K562 (cell line): ENCODE measurements at regions not wholly inside any gene's neighbourhood (a gene's known extent, or its start where the extent isn't known, plus 50 kb on each side); places are given as distances from the start of the nearest gene placed in this dataset.

Experiments
- ATAC-seq: fragments of 200-7000 bp; cut with Tn5 transposase; 3 replicates; pipeline ENCODE4 v1.9.1; 2020; ENCODE audit warnings: moderate library complexity
- BruUV-seq: library from RNA; stranded (reverse); fragments of 400-500 nt; replicated peaks from 2 replicates; lab custom pipeline; 2021; lab: Mats Ljungman, UMichigan
- CTCF ChIA-PET: fragments of 300-600 bp; formaldehyde crosslinking; extraction: SDS; loops from one replicate; lab custom pipeline; 2021; ENCODE audit warnings: low intra/inter-chr PET ratio; lab: Yijun Ruan, JAX
- POLR2A ChIA-PET: fragments of 300-600, 350-650 bp; sonication (Branson Sonifier 250); formaldehyde crosslinking; extraction: SDS; loops from one replicate; lab custom pipeline; 2021; ENCODE audit warnings: antibody characterized with exemption, inconsistent platforms; lab: Yijun Ruan, JAX
- DNase-seq, 4 experiments: peaks; one replicate each; pipeline versions ENCODE4 v3.0.0 to v3.0.0-alpha.2; 2011 to 2018; ENCODE audit warnings: low spot score in 3 of 4, mixed read lengths in 3 of 4; ENCODE audit errors: extremely low read depth in 1 of 4
- FAIRE-seq: peaks from 2 replicates; lab custom pipeline; 2011; peaks lifted over from hg19 to GRCh38; lab: Jason Lieb, UNC
- H2AFZ ChIP-seq: 2 replicates; pipeline ENCODE4 v1.6.0; 2011; ENCODE audit warnings: low read depth, low read length, control low read depth, inconsistent platforms
- H3K27ac ChIP-seq: fragments of 200-600 bp; 3 replicates; pipeline ENCODE4 v1.8.0; 2011; ENCODE audit warnings: low read depth, mild to moderate bottlenecking, control low read depth, inconsistent platforms, low read length, moderate library complexity, mixed read lengths; ENCODE audit errors: extremely low read depth
- H3K27me3 ChIP-seq, 2 experiments: fragments of 300-600 bp in 1 of 2; 2 replicates in 1 of 2; 3 replicates in 1 of 2; pipeline versions ENCODE4 v1.6.0 to v1.8.0; 2011; ENCODE audit warnings: inconsistent platforms in 2 of 2, low read length in 2 of 2, mild to moderate bottlenecking in 1 of 2, mixed read lengths in 1 of 2, moderate library complexity in 1 of 2; ENCODE audit not compliant: control insufficient read depth in 2 of 2, insufficient read depth in 2 of 2
- H3K36me3 ChIP-seq: fragments of 300-600 bp; 3 replicates; pipeline ENCODE4 v1.8.0; 2011; ENCODE audit warnings: mild to moderate bottlenecking, low read length, inconsistent platforms; ENCODE audit not compliant: control insufficient read depth, insufficient read depth
- H3K4me1 ChIP-seq, 2 experiments: fragments of 200-600 bp in 1 of 2; replicated peaks in 1 of 2; 2 replicates in 1 of 2; 3 replicates in 1 of 2; pipeline versions ENCODE4 v1.5.1 to v1.8.0; 2011; ENCODE audit warnings: inconsistent platforms in 2 of 2, low read length in 2 of 2, mild to moderate bottlenecking in 1 of 2, mixed read lengths in 1 of 2, moderate library complexity in 1 of 2; ENCODE audit not compliant: control insufficient read depth in 2 of 2, insufficient read depth in 2 of 2
- H3K4me2 ChIP-seq: 2 replicates; pipeline ENCODE4 v1.6.1; 2011; ENCODE audit warnings: low read length, control low read depth, inconsistent platforms, mixed read lengths; ENCODE audit not compliant: insufficient read depth
- H3K4me3 ChIP-seq: fragments of 200-600 bp; sonication (generic), shearing (Covaris generic); 2 replicates; pipeline ENCODE4 v1.5.1; 2016; ENCODE audit warnings: control low read depth, inconsistent platforms
- H3K79me2 ChIP-seq: fragments of 200-600 bp; 3 replicates; pipeline ENCODE4 v1.8.0; 2011; ENCODE audit warnings: low read length, inconsistent platforms; ENCODE audit not compliant: control insufficient read depth, insufficient read depth
- H3K9ac ChIP-seq, 2 experiments: 2 replicates each; pipeline versions ENCODE4 v1.6.0 to v1.6.1; 2011; ENCODE audit warnings: low read depth in 2 of 2, low read length in 2 of 2, control low read depth in 1 of 2, inconsistent platforms in 1 of 2, mild to moderate bottlenecking in 1 of 2, mixed read lengths in 1 of 2; ENCODE audit not compliant: insufficient read depth in 1 of 2
- H3K9me1 ChIP-seq: one replicate; pipeline ENCODE4 v1.6.0; 2011; ENCODE audit warnings: inconsistent platforms, mild to moderate bottlenecking, low read length, moderate library complexity; ENCODE audit not compliant: control insufficient read depth, insufficient read depth
- H3K9me3 ChIP-seq: replicated peaks from 2 replicates; pipeline ENCODE4 v1.5.1; 2011; ENCODE audit warnings: low read depth, low read length, inconsistent platforms; ENCODE audit not compliant: control insufficient read depth, insufficient read depth
- H4K20me1 ChIP-seq: replicated peaks from 2 replicates; pipeline ENCODE4 v1.6.1; 2011; ENCODE audit warnings: low read length, inconsistent platforms, mixed read lengths; ENCODE audit not compliant: control insufficient read depth, insufficient read depth
- ARNT ChIP-seq, 2 experiments: fragments of 450-650 bp; IDR thresholded peaks; 2 replicates each; pipeline ENCODE4 v1.6.1; 2016; ENCODE audit warnings: mild to moderate bottlenecking in 1 of 2
- CTBP1 ChIP-seq: fragments of 450-650 bp; IDR thresholded peaks from 2 replicates; pipeline ENCODE4 v1.6.1; 2016; ENCODE audit warnings: borderline replicate concordance
- ETV1 ChIP-seq: fragments of 450-650 bp; conservative IDR thresholded peaks from 2 replicates; pipeline ENCODE4 v1.6.1; 2016; ENCODE audit warnings: missing genetic modification characterization, control low read depth, low read depth, missing compliant biosample characterization
- MTA3 ChIP-seq: fragments of 450-650 bp; formaldehyde crosslinking; IDR thresholded peaks from 2 replicates; pipeline ENCODE4 v1.6.1; 2017; ENCODE audit warnings: mild to moderate bottlenecking, borderline replicate concordance
- MTF1 ChIP-seq: fragments of 250-450 bp; sonication (Bioruptor Pico); IDR thresholded peaks from 2 replicates; pipeline ENCODE4 v1.9.0; 2021; ENCODE audit warnings: moderate library complexity, mild to moderate bottlenecking, inconsistent platforms, borderline replicate concordance
- NFRKB ChIP-seq: fragments of 450-650 bp; IDR thresholded peaks from 2 replicates; pipeline ENCODE4 v1.6.1; 2016; ENCODE audit warnings: low read depth
- PATZ1 ChIP-seq: fragments of 250-450 bp; sonication (Bioruptor Pico); IDR thresholded peaks from 2 replicates; pipeline ENCODE4 v1.5.0; 2020; ENCODE audit warnings: mild to moderate bottlenecking, borderline replicate concordance
- TBL1XR1 ChIP-seq, 2 experiments: IDR thresholded peaks; 2 replicates each; pipeline ENCODE4 v1.6.1; 2012; ENCODE audit warnings: improper control_type of control experiment in 2 of 2, low read length in 2 of 2, mild to moderate bottlenecking in 1 of 2
- ZSCAN32 ChIP-seq: fragments of 450-650 bp; formaldehyde crosslinking; IDR thresholded peaks from 2 replicates; pipeline ENCODE4 v1.4.0; 2020; ENCODE audit warnings: mild to moderate bottlenecking, moderate library complexity
- in situ Hi-C: fragments of 300-500 bp; cut with MboI; formaldehyde crosslinking; loops from 4 replicates; pipeline ENCODE4 v1.15.0; 2018; ENCODE audit warnings: inconsistent platforms, mixed read lengths
- intact Hi-C: fragments of 100-400 bp; cut with micrococcal nuclease; formaldehyde crosslinking; loops from 2 replicates; pipeline ENCODE4 v1.14.2; 2022

- no peaks in the 10 kb centered on the region for H3K36me3 ChIP-seq
- no peaks in the 10 kb centered on the region for H3K9me1 ChIP-seq
- TF ChIP-seq ZSCAN32 (no peak), MTA3 (no peak), PATZ1 (CRISPR knock-in tag) (no peak), NFRKB (no peak), ARNT (IDR thresholded peaks at IDR 0.05) (no peak), TBL1XR1 (IDR thresholded peaks at IDR 0.05; ENCODE audit: low read length in 2 of 2) (no peak), MTF1 (CRISPR knock-in tag) (no peak), CTBP1 (no peak), ETV1 (tag) (no peak)
- no peak overlapping the region for H3K27ac ChIP-seq
- no peak overlapping the region for H3K4me2 ChIP-seq
- FAIRE-seq (no peak), DNase-seq (no peak), ATAC-seq (no peak)
- H3K79me2 ChIP-seq = no peaks in the 10 kb centered on the region
- no peaks in the 10 kb centered on the region for H4K20me1 ChIP-seq
- intact Hi-C loops (no loop called here), in situ Hi-C loops (no loop called here)
- H3K27me3 ChIP-seq = no peaks in the 10 kb centered on the region
- no peaks in the 10 kb centered on the region for H3K4me1 ChIP-seq
- H2AFZ ChIP-seq = no peak overlapping the region
- ChIA-PET POLR2A (no interaction called here), CTCF (no interaction called here)
- H3K4me3 ChIP-seq = no peak overlapping the region
- BruUV-seq = no TSS peak
- H3K9ac ChIP-seq = no peak overlapping the region
- no peaks in the 10 kb centered on the region for H3K9me3 ChIP-seq
Measured at GRCh38 chr4:66216252-66216651, 546.0 kb upstream of the EPHA5 start.
